ENCODE measurements at regions not wholly inside any gene's neighbourhood (a gene's known extent, or its start where the extent isn't known, plus 50 kb on each side); places are given as distances from the start of the nearest gene placed in this dataset.

DNA sequence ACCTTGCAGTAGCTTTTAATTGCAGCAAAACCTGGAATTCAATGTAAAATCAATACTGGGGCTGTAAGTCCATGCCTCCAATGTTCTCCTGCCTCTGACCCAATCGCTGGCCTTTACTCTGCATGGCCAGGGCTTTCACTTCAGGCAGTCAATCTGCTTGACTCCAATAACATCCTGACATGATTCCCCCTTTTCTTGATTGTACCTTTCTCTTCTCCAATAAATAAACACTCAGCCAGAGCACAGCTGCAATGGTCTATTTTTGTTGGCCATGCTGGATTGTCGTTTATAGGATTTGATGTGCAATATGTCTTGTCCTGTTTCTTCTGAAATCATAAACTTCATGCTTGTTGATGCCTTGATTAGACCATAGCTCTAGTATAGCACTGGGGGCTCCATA lies 97.8 kb upstream of the COL1A2 start:
- Histone ChIP-seq H3K4me3 (ENCODE audit: low read depth, low read length) (no peak overlapping the region), H3K27me3 (peaks cover 15% of the 10 kb centered on the region), H3K9me3 (no peaks in the 10 kb centered on the region), H3K36me3 (no peaks in the 10 kb centered on the region), H3K4me1 (no peaks in the 10 kb centered on the region)
- TF ChIP-seq, protein P1, sequence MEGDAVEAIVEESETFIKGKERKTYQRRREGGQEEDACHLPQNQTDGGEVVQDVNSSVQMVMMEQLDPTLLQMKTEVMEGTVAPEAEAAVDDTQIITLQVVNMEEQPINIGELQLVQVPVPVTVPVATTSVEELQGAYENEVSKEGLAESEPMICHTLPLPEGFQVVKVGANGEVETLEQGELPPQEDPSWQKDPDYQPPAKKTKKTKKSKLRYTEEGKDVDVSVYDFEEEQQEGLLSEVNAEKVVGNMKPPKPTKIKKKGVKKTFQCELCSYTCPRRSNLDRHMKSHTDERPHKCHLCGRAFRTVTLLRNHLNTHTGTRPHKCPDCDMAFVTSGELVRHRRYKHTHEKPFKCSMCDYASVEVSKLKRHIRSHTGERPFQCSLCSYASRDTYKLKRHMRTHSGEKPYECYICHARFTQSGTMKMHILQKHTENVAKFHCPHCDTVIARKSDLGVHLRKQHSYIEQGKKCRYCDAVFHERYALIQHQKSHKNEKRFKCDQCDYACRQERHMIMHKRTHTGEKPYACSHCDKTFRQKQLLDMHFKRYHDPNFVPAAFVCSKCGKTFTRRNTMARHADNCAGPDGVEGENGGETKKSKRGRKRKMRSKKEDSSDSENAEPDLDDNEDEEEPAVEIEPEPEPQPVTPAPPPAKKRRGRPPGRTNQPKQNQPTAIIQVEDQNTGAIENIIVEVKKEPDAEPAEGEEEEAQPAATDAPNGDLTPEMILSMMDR (IDR thresholded peaks at IDR 0.05; ENCODE audit: low read depth, low read length), result no peak
- no peak for DNase-seq

DNA sequence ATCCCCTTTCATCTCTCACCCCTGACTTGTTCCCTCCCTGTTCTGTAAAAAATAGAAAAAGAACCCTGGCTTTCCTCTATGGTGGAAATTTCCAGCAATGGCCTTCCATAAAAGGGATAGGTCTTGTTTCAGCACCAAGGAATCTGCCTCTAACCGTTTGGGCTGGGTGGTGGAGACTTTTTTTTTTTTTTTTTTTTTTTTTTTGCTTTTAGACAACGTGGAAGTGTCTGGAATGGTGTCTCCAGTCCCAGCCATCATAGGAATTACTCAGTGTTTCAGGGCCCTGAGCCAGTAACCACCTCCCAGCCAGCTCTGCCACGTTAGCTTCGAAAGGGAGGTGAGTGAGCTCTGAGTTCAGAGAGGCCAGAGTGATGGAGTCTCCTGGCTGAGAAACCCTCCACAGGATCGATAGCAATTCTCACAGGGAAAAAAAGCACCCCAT lies 97.3 kb upstream of the COL1A2 start:
- no peaks in the 10 kb centered on the region for H3K4me1 ChIP-seq
- peaks cover 15% of the 10 kb centered on the region for H3K27me3 ChIP-seq
- H3K9me3 ChIP-seq, result no peaks in the 10 kb centered on the region
- no peak for DNase-seq
- H3K4me3 ChIP-seq (ENCODE audit: low read depth, low read length), result no peak overlapping the region
- TF ChIP-seq, protein P1 (IDR thresholded peaks at IDR 0.05; ENCODE audit: low read depth, low read length), result no peak
- H3K36me3 ChIP-seq, result no peaks in the 10 kb centered on the region

DNA sequence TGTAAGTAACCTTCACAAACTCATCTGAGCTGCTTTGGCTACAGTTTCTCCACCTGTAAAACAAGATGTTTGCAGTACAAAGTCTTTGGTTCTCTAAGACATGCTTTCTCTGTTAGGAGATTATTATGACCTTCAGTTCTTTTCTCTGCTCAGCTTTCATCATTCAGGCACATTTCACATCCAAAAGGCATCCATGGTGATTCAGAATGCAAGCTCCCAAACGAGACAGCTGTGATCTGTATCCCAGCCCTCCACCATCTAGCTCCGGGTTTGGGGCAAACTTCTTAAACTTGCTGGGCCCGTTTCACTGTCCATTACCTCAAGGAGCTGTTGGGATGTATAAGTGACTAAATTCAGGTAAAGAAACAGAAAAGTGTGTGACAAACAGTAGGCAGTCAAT lies 95.8 kb upstream of the COL1A2 start:
- DNase-seq, result no peak
- peaks cover 10% of the 10 kb centered on the region for H3K27me3 ChIP-seq
- no peaks in the 10 kb centered on the region for H3K4me1 ChIP-seq

DNA sequence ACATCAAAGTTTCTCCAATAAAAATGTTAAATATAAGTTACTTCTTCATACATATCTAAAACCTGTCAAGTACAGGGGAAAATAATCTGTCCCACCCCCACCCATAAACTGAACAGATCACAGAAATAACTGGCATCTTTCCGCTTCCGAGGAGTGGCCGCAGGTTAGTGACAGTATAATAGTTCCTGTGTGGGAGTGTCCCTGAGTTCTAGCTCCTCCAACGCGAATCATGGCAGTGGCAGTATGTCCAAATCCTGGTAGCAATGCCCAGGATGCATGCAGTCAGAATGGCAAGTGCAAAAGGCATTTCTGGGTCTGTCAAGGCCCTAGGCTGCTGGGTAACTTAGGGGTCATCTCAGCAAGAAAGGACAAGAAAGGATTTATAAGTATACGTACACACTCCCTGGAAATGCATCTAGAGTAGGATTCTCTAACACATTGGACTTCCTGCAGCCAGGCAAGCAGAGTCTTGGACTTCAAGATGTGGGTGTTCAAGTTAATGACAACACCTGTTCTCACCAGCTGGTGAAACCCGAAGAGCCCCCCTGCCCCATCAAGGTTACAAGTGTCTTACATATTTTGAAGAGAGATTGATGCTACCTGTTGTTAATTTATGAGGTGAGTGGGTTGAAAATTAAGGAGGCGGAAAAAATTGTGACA lies 94.4 kb upstream of the COL1A2 start:
- H3K4me1 ChIP-seq, result no peaks in the 10 kb centered on the region
- no peak for DNase-seq
- TF ChIP-seq, protein P1 (IDR thresholded peaks at IDR 0.05; ENCODE audit: low read depth, low read length), result no peak
- H3K4me3 ChIP-seq (ENCODE audit: low read depth, low read length), result no peak overlapping the region
- H3K9me3 ChIP-seq, result no peaks in the 10 kb centered on the region; the same call in 1 of the 2 replicates
- H3K27me3 ChIP-seq, result peaks cover 10% of the 10 kb centered on the region
- no peaks in the 10 kb centered on the region for H3K36me3 ChIP-seq

More for the DNA sequence above, 95.8 kb upstream of the COL1A2 start:
- H3K36me3 ChIP-seq, result no peaks in the 10 kb centered on the region
- H3K9me3 ChIP-seq, result no peaks in the 10 kb centered on the region
- TF ChIP-seq, protein P1 (IDR thresholded peaks at IDR 0.05; ENCODE audit: low read depth, low read length), result no peak
- H3K4me3 ChIP-seq (ENCODE audit: low read depth, low read length), result no peak overlapping the region

DNA sequence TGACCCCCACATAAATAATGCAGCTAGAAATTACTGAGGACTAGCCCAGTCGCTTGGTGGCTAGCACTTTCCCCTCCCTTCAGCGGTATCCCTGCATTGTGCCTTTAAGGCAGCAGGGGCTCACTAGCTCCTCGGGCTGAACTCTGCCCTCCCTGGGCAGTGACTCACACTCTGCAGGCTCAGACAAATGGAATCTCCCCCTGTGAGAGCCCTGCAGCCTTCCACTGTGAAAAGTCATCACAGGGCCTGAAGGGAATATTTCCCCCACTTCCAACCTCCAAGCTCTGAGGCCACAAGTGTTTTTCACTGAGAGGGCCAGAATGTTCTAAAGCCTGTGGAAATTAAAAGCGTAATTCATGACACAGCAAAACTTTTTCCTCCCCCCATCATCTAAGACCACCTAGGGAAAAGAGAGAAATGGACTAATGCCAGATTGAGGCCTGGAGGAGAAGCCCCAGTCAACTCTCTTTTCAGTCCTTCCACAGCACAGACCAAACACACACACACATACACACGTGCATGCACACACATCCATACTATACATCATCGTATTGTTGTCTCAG lies 93.6 kb upstream of the COL1A2 start:
- Histone ChIP-seq H3K4me3 (ENCODE audit: low read depth, low read length) (no peak overlapping the region), H3K36me3 (no peaks in the 10 kb centered on the region), H3K27me3 (peaks cover 10% of the 10 kb centered on the region), H3K9me3 (no peaks in the 10 kb centered on the region; the same call in 1 of the 2 replicates), H3K4me1 (no peaks in the 10 kb centered on the region)
- TF ChIP-seq, protein P1 (IDR thresholded peaks at IDR 0.05; ENCODE audit: low read depth, low read length), result no peak
- DNase-seq, result peak; percentile 10

DNA sequence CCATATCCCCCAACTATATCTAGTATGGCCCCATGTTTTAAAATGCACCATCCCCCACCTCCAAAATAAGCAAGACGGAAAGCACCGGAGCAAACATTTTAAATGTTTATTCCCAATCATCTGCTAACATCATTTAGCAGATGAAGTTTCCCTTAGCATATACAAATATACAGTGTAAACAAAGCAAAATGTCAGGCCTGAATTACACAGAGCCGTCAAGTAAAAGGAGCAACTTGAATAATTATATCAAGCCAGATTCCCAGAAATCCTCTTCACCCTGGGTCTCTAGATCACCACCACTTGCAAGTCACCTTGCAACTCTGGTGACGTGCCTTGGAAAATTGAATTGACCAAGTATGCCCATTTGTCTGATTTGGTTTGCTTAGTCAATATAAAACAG lies 91.6 kb upstream of the COL1A2 start:
- Histone ChIP-seq H3K4me3 (ENCODE audit: low read depth, low read length) (no peak overlapping the region), H3K36me3 (no peaks in the 10 kb centered on the region), H3K4me1 (no peaks in the 10 kb centered on the region), H3K27me3 (peaks cover 10% of the 10 kb centered on the region), H3K9me3 (no peaks in the 10 kb centered on the region; the same call in 1 of the 2 replicates)
- TF ChIP-seq, protein P1 (IDR thresholded peaks at IDR 0.05; ENCODE audit: low read depth, low read length), result no peak
- no peak for DNase-seq
